ENCODE measurements at regions not wholly inside any gene's neighbourhood (a gene's known extent, or its start where the extent isn't known, plus 50 kb on each side); places are given as distances from the start of the nearest gene placed in this dataset.

GRCh38 chr6:128663238-128663637 lies 142.8 kb upstream of the PTPRK start:
- Mint-ChIP-seq H3K4me3 (no peak overlapping the region), H3K27me3 (peaks cover 12% of the 10 kb centered on the region), H3K27ac (no peak overlapping the region), H3K36me3 (peaks cover 6% of the 10 kb centered on the region), H3K9me3 (peaks cover 8% of the 10 kb centered on the region), H3K4me1 (peaks cover 20% of the 10 kb centered on the region)
- DNase-seq, result no peak

GRCh38 chr6:128659878-128660622 lies 139.7 kb upstream of the PTPRK start:
- H3K36me3 Mint-ChIP-seq, result peaks cover 19% of the 10 kb centered on the region
- peaks cover 13% of the 10 kb centered on the region for H3K9me3 Mint-ChIP-seq
- H3K27ac Mint-ChIP-seq, result peak overlapping the region; percentile 55
- peaks cover 41% of the 10 kb centered on the region for H3K4me1 Mint-ChIP-seq
- no peak for DNase-seq
- H3K4me3 Mint-ChIP-seq, result no peak overlapping the region
- H3K27me3 Mint-ChIP-seq, result peaks cover 13% of the 10 kb centered on the region

GRCh38 chr6:128659276-128659675 lies 138.9 kb upstream of the PTPRK start:
- H3K36me3 Mint-ChIP-seq, result peaks cover 21% of the 10 kb centered on the region
- H3K4me3 Mint-ChIP-seq, result no peak overlapping the region
- no peak for DNase-seq
- H3K9me3 Mint-ChIP-seq, result peaks cover 15% of the 10 kb centered on the region
- peaks cover 5% of the 10 kb centered on the region for H3K27me3 Mint-ChIP-seq
- H3K27ac Mint-ChIP-seq, result peak overlapping the region; percentile 43
- peaks cover 46% of the 10 kb centered on the region for H3K4me1 Mint-ChIP-seq

- peak overlapping the region; percentile 34 for H3K4me3 Mint-ChIP-seq
These were observed 136.8 kb upstream of the PTPRK start for GRCh38 chr6:128657181-128657580.

DNA sequence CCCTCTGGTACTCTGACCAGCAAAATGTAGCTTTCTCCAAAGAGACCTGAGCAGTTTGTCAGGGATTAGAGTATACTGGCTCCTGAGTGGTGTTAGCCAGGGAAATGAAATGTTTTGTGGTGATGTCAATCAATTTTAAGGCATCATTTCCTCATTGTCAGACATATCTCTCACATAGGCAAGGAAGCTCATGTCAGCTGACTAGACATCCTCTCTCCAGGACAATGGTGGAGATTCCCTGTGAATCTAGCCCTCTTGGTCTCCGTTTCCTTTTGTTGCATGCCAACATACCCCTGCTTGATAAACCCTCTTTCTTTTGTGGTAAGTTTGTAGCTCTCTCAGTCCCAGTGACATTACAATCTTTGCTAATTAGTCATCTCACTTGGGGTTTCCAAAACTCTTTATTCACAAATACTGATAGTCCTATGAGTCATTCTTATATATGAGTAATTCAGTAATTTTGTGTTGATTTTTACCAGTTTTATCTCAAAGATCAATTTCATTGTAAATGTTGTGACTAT lies 135.6 kb upstream of the PTPRK start:
- peaks cover 4% of the 10 kb centered on the region for H3K27me3 Mint-ChIP-seq
- H3K4me3 Mint-ChIP-seq, result peak overlapping the region; percentile 48

More at GRCh38 chr6:128657181-128657580, 136.8 kb upstream of the PTPRK start:
- H3K4me1 Mint-ChIP-seq, result peaks cover 43% of the 10 kb centered on the region
- H3K9me3 Mint-ChIP-seq, result peaks cover 16% of the 10 kb centered on the region
- peaks cover 21% of the 10 kb centered on the region for H3K36me3 Mint-ChIP-seq
- DNase-seq, result no peak
- peaks cover 4% of the 10 kb centered on the region for H3K27me3 Mint-ChIP-seq
- peak overlapping the region; percentile 93 for H3K27ac Mint-ChIP-seq

DNA sequence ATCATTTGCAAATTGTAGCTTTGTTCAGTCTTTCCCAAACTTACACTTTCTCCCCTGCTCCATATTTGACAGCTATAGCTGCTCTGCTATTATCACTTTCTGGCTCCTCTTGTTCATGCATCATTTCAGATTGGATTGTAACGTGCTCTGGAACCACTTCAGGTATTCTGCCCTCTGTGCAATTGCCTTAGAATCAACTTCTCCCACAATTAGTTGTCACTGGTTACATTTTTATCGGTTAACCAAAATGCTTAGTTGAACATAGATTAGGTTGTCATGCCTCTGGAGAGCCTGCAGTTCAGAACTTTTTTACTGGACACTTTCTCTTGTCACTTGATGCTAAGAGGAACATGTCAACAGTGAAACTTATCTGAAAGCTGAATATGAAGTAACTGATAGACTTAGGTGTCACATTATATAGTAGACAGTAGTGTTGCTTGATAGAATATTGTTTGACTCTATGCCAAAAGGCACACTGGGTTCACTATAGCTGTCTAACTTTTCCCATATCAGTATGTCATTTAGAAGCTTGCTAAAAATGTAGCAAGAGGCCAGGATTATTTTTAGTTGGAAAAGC lies 127.7 kb upstream of the PTPRK start:
- H3K36me3 Mint-ChIP-seq, result peaks cover 6% of the 10 kb centered on the region
- no peaks in the 10 kb centered on the region for H3K27me3 Mint-ChIP-seq
- DNase-seq, result no peak
- no peak overlapping the region for H3K4me3 Mint-ChIP-seq
- no peak overlapping the region for H3K27ac Mint-ChIP-seq
- H3K4me1 Mint-ChIP-seq, result peaks cover 13% of the 10 kb centered on the region
- H3K9me3 Mint-ChIP-seq, result peaks cover 2% of the 10 kb centered on the region

More for the DNA sequence above, 135.6 kb upstream of the PTPRK start:
- Mint-ChIP-seq H3K27ac (peak overlapping the region; percentile 97), H3K36me3 (peaks cover 23% of the 10 kb centered on the region), H3K4me1 (peaks cover 43% of the 10 kb centered on the region), H3K9me3 (peaks cover 16% of the 10 kb centered on the region)
- DNase-seq, result peak; percentile 28

GRCh38 chr6:128642132-128642531 lies 121.7 kb upstream of the PTPRK start:
- H3K4me3 Mint-ChIP-seq, result no peak overlapping the region

DNA sequence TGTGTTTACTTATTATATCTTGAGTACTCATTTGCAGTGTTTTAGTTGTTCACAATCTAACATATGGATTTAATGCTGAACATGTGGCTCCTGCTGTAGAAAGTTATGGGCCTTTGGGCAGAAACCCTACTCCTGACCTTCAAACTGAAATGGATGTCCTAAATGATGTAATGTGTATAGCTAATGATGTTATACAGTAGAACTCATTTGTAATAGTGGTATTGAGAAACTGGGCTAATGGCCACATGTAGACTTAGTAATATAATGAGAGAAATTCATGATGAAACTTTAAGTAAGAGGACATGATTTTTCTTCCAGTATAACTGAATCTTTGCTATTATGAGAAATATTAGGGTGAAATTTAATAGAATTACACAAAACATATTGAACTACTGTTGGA lies 121.3 kb upstream of the PTPRK start:
- Mint-ChIP-seq H3K4me1 (peaks cover 2% of the 10 kb centered on the region), H3K4me3 (no peak overlapping the region), H3K36me3 (no peaks in the 10 kb centered on the region), H3K9me3 (no peaks in the 10 kb centered on the region), H3K27ac (no peak overlapping the region), H3K27me3 (peaks cover 5% of the 10 kb centered on the region)
- DNase-seq, result no peak

More at GRCh38 chr6:128642132-128642531, 121.7 kb upstream of the PTPRK start:
- no peaks in the 10 kb centered on the region for H3K36me3 Mint-ChIP-seq
- H3K4me1 Mint-ChIP-seq, result peaks cover 2% of the 10 kb centered on the region
- DNase-seq, result no peak
- H3K9me3 Mint-ChIP-seq, result no peaks in the 10 kb centered on the region
- H3K27me3 Mint-ChIP-seq, result peaks cover under 1% of the 10 kb centered on the region
- H3K27ac Mint-ChIP-seq, result no peak overlapping the region

DNA sequence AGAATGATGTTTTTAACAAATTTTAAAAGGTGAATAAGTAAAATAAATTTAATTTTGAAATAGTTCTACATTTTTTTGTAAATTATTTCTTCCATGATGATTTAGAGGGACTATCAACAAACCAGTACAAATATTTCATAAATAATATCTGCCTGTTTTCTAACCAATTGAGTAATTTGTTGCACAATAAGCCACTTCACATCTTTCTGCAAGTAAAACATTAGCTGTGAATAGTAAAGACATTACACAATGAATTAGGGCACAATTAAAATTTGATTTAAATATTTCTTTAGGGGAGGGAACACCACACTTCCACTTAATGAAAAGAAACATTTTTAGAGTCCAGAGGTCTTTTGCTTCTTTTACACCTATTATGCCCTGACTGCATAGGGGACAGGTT lies 118.4 kb upstream of the PTPRK start:
- Mint-ChIP-seq H3K4me1 (peaks cover 2% of the 10 kb centered on the region), H3K27ac (no peak overlapping the region), H3K36me3 (no peaks in the 10 kb centered on the region), H3K27me3 (peaks cover 13% of the 10 kb centered on the region), H3K4me3 (no peak overlapping the region), H3K9me3 (no peaks in the 10 kb centered on the region)
- DNase-seq, result no peak

DNA sequence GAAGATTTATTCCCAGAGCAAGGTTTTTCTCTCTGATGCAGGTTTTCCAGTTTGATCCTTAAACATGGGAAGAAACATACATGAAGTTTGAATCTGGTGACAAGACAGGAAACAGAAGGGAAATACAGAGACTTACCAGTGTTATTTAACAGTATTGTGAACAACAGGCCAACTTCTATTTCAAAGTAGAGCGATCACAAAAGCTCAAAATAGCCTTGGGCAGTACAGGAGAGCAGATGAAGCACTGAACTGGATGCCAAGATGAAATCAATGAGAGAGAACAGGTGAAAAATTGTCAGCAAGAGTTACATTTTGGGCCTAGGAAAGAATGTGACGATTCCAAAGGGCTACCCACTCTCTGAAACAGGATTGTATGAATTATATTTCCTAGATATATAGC lies 114.8 kb upstream of the PTPRK start:
- Mint-ChIP-seq H3K27ac (no peak overlapping the region), H3K4me1 (no peaks in the 10 kb centered on the region), H3K9me3 (no peaks in the 10 kb centered on the region), H3K27me3 (peaks cover 13% of the 10 kb centered on the region), H3K4me3 (no peak overlapping the region), H3K36me3 (no peaks in the 10 kb centered on the region)
- no peak for DNase-seq

DNA sequence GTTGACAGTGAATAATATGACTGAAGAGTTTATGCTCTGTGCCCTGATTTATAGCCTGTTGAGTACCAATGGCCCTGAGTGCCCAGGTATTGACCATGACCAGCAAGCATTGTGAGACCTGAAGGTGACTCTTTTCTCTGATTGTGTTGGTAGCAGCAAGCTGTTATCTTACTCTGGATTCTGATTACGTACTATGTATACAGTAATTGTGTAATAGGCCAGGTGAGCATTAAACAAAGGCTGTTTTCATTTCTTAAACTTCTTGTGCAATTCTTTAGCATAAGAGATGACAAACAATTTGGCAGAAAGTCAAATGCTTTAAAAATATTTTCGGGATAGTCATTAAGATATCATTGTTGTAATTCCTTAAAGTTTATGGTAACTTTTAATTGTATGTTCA lies 111.7 kb upstream of the PTPRK start:
- Mint-ChIP-seq H3K36me3 (no peaks in the 10 kb centered on the region), H3K27me3 (peaks cover 12% of the 10 kb centered on the region), H3K9me3 (no peaks in the 10 kb centered on the region), H3K27ac (no peak overlapping the region), H3K4me1 (no peaks in the 10 kb centered on the region), H3K4me3 (no peak overlapping the region)
- no peak for DNase-seq

DNA sequence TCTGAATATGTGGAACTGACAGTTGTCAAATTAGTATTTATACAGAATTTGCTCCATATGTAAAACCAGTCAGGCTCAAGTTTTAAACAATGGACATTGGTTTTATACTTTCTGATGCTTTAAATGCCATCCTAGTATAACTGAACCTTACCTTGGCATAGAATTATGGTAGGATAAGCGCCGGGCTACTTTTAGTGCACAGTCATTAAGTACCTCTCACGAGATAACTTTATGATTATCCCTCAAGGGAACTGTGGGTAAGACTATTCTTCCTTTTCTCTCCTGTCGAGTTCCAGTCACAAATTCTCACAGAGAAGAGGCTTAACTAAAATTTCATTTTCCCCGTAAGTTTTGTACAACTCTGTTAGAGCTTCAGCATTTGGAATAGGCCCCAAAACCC lies 110.6 kb upstream of the PTPRK start:
- peaks cover 5% of the 10 kb centered on the region for H3K4me1 Mint-ChIP-seq
- no peaks in the 10 kb centered on the region for H3K36me3 Mint-ChIP-seq
- no peak overlapping the region for H3K4me3 Mint-ChIP-seq
- H3K27me3 Mint-ChIP-seq, result peaks cover 6% of the 10 kb centered on the region
- H3K9me3 Mint-ChIP-seq, result no peaks in the 10 kb centered on the region
- no peak for DNase-seq
- H3K27ac Mint-ChIP-seq, result no peak overlapping the region

GRCh38 chr6:128630213-128630612 lies 109.8 kb upstream of the PTPRK start:
- H3K4me3 Mint-ChIP-seq, result no peak overlapping the region
- no peak for DNase-seq
- no peaks in the 10 kb centered on the region for H3K9me3 Mint-ChIP-seq
- no peaks in the 10 kb centered on the region for H3K27me3 Mint-ChIP-seq
- peaks cover 6% of the 10 kb centered on the region for H3K4me1 Mint-ChIP-seq
- H3K27ac Mint-ChIP-seq, result no peak overlapping the region
- no peaks in the 10 kb centered on the region for H3K36me3 Mint-ChIP-seq

- peaks cover 9% of the 10 kb centered on the region for H3K9me3 Mint-ChIP-seq
- no peak overlapping the region for H3K4me3 Mint-ChIP-seq
- peaks cover 8% of the 10 kb centered on the region for H3K36me3 Mint-ChIP-seq
- no peak for DNase-seq
- H3K27me3 Mint-ChIP-seq, result peaks cover 4% of the 10 kb centered on the region
- H3K4me1 Mint-ChIP-seq, result no peaks in the 10 kb centered on the region
- H3K27ac Mint-ChIP-seq, result no peak overlapping the region
These were observed 96.9 kb upstream of the PTPRK start for GRCh38 chr6:128617285-128617684.

- Mint-ChIP-seq H3K36me3 (peaks cover 8% of the 10 kb centered on the region), H3K9me3 (peaks cover 9% of the 10 kb centered on the region)
These were observed 95.9 kb upstream of the PTPRK start for GRCh38 chr6:128616342-128616741.

DNA sequence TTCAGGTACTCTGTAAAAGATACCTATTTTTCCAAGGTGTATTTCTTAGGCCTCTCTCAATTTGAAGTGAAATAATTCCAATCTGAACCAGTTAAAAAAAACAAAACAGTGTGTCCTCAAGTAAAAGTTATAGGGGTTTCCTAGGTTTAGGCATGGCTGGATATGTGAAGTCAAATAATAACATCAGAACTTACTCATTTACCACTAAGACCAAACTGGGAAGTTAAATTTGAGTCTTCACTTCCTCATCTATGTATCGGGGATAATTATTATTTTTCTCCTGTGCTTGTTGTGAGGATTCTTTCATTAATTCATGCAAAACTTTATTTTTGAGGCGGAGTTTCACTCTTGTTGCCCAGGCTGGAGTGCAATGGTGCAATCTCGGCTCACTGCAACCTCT lies 86.2 kb upstream of the PTPRK start:
- Mint-ChIP-seq H3K36me3 (no peaks in the 10 kb centered on the region), H3K4me1 (peaks cover 6% of the 10 kb centered on the region), H3K27me3 (no peaks in the 10 kb centered on the region), H3K4me3 (no peak overlapping the region), H3K27ac (no peak overlapping the region), H3K9me3 (peaks cover 4% of the 10 kb centered on the region)
- DNase-seq, result no peak

More at GRCh38 chr6:128616342-128616741, 95.9 kb upstream of the PTPRK start:
- peaks cover 4% of the 10 kb centered on the region for H3K27me3 Mint-ChIP-seq
- no peak for DNase-seq
- H3K4me1 Mint-ChIP-seq, result no peaks in the 10 kb centered on the region
- H3K27ac Mint-ChIP-seq, result no peak overlapping the region
- no peak overlapping the region for H3K4me3 Mint-ChIP-seq

All from activated naive CD8-positive, alpha-beta T cell treated with anti-CD3 and anti-CD28 coated beads for 36 hours (primary cell).